NCI-H2107 treated with DMSO at 0.1 percent for 48 hours (cell line): ENCODE measurements at regions not wholly inside any gene's neighbourhood (a gene's known extent, or its start where the extent isn't known, plus 50 kb on each side); places are given as distances from the start of the nearest gene placed in this dataset.
"Not testable (repeated sequence)": the region's sequence is repeated elsewhere in the genome, so short reads cannot be mapped to it uniquely, and the experiment has no call there.

ENCODE experiments used
- DNase-seq: peaks from one replicate; lab custom pipeline; 2025; ENCODE audit not compliant: unreplicated experiment; lab: John Stamatoyannopoulos, UW

- no peak for DNase-seq
Measured at GRCh38 chr3:177687291-177687690, 490.0 kb upstream of the TBL1XR1 start.

GRCh38 chr3:177688152-177688551 is 490.9 kb upstream of the TBL1XR1 start:
- no peak for DNase-seq

- no peak for DNase-seq
Measured at GRCh38 chr3:177689077-177689476, 491.8 kb upstream of the TBL1XR1 start.

DNA sequence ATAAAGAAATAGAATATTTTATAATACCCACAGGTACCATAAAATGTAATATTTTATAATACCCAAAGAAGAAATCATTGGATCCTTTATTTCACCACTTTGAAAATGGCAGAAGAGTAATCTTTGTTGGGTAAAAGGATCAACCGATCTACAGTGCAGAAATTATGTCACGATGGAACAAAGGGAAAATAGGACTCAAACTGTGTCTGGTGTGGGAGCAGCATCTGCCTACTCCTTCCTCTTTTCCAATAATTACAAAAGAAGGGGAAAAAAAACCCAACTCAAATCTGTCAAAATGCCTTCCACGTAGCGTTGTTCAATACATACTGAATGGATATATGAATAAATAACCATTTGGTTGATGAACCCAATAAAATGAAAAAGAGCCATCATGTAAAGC is 492.6 kb upstream of the TBL1XR1 start:
- DNase-seq, result no peak

- DNase-seq, result no peak
Measured at GRCh38 chr3:177690306-177690705, 493.0 kb upstream of the TBL1XR1 start.

- DNase-seq, result no peak
Measured at GRCh38 chr3:177692304-177692975, 495.2 kb upstream of the TBL1XR1 start.

DNA sequence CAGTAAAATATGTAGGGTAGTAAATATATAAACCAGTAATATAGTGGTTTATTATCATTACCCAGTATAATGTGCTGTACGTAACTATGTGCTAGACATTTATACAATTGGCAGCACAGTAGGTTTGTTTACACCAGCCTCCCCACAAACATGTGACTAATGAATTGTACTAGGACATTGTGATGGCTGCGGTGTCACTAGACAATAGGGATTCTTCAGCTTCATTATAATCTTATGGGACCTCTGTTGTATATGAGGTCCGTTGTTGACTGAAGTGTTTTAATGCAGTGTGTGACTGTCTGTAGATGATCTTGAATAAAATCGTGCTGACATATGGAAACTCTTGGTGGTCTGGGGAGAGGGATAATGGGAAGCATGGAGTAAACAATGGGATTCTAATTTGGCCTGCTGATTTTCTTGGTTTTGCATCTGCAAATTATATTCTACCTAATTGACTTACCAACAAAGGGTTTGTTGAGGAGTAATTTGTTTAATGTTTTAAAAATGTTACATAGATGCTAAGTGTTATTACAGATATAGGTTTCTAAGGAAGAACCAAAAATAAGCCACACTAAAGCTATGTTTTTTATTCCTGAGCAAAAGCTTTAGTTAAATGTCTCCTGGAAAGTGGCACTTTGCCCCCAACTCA is 496.5 kb upstream of the TBL1XR1 start:
- peak; percentile 42 for DNase-seq

DNA sequence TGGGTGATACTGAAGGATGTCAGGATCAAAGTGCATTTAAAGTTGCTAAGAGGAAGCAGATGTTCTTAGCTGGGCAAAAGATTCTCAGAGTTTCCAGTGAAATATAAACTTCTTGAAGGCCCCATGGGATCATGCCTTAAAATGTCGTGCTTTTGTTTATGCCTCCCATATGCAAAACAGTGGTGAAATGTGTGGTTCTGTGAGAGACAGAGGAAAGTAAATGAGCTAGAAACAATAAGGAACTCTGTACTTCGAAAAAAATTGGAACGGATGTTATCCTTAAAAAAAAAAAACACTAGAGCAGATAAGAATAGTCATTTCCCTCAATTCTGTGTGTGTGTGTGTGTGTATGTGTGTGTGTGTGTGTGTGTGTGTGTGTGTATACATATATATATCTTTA is 497.0 kb upstream of the TBL1XR1 start:
- peak; percentile 18 for DNase-seq

DNA sequence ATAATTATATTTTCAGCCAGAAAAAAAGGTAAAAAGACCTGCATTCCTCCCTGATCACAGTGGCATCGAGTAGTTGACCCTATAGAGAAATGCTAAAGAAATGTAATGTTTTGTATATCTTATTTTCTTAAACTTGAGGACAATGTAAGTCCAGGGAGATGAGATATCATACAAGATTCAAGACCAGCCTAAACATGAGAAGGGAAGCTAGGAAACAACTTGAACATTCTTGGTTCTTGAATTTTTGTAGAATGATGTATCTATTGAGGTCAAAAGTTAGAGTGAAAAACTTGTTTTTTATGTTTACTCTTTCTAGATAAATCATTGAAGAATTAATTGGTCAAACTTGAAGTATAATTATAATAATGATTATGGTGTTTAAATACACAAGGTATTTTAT is 497.7 kb upstream of the TBL1XR1 start:
- DNase-seq, result no peak

DNA sequence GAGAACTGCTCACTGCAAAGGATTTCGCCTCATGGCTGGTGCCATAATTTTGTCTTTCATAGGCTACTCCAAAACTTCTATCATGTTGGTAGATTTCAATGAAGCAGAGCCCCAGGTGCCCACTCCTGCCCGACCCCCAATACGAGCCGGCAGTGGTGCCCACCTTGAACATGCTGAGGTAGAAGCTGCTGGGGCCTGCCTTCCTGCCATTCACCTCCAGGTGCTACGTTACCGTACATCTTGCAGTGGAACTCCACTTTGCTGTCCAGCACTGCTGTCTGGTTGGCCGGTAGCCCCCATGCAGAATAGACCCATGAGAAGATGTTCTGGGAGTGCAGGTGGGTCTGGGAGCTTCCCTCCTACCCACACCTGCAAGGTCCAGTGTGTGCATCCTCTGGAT is 502.8 kb upstream of the TBL1XR1 start:
- DNase-seq, result no peak

DNA sequence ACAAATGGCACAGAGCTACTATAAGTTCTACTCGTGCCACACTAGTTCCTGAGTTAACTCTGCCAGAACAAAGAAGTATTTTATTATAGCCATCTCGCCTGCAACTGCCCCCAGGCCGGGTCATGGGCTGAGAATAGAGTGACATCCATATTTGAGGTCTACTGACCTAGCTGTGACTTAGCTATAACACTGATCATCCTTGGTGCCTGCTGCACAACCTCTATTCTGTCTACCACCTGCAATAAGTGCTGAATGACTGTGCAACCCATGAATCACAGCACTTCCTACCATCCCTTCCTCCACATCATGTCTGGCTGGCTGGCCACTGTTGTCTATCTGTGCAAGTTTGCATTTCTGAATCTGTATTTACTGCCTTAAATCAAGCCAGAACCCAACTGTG is 506.5 kb upstream of the TBL1XR1 start:
- DNase-seq, result no peak

DNA sequence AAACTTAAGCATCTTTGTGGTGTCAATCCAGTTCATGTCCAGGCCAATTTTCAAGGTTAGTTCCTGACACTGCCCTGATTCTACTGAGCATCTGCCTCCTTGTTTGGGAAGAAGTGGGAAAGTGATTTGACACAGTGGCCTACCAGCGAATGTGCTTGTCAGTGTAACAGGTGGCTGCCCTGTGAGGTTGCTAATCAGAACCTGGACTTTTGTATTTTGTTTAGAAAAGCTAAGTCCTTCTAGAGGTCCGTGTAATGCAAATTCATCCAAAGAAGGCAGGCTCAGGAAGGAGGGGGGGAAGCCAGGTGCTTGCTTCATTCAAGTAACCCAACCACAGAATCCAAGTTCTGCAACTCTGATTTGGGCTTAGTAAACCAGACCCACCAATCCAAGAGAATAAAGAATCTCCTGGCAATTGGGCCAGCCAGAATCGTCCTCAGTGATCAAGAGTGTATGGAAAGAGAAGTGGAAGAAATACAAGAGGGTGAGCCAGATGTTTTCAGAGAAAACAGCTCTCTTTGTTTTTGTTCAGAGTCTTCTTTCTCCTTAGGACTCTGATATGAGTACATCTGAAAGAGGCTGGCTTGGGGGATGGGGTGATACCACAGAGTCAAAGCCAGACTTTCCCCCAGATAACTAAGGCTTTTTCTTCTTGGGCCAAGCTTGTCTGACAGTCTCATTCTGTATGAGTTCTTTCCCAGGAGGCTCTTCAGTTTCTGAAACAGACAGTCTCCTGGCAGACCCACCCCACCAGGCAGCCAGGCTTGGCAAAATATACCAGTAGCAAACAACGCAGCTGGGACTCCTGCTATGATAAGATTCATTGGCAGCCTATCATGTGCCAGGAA is 508.9 kb upstream of the TBL1XR1 start:
- no peak for DNase-seq

DNA sequence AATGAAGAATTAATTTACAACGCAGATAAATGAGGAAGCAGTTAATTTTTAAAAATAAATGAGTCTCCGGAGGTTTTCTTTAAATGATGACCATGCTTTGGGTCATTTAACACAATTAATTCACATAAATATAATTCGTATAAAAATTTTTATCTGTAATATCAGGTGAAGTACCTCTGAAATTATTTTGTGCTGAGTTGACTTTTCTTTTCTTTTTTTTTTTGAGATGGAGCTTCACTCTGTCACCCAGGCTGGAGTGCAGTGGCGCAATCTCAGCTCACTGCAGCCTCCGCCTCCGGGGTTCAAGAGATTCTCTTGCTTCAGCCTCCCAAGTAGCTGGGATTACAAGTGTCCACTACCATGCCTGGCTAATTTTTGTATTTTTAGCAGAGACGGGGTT is 512.2 kb upstream of the TBL1XR1 start:
- DNase-seq, result not testable (repeated sequence)

GRCh38 chr3:177710506-177710905 is 513.2 kb upstream of the TBL1XR1 start:
- DNase-seq, result no peak

DNA sequence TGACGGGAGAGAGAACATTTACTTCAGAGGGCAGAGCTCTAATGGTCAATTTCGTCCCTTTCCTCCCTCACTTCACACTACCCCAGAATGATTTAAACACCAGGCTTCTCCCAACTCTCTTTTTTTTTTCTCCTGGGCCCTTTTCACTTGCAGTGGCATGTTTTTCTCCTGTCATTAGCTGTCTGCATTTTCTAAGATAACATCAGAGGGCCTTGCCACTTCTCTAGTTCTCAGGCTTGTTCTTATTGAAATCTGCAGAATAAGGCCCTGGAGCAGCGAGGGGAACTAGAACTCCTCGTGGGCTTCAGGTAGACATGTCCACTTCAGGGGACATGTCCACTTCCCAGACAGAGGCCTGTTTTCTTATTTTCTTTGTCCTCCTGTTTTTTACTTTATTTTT is 514.4 kb upstream of the TBL1XR1 start:
- no peak for DNase-seq

GRCh38 chr3:177713928-177714900 is 516.9 kb upstream of the TBL1XR1 start:
- no peak for DNase-seq

DNA sequence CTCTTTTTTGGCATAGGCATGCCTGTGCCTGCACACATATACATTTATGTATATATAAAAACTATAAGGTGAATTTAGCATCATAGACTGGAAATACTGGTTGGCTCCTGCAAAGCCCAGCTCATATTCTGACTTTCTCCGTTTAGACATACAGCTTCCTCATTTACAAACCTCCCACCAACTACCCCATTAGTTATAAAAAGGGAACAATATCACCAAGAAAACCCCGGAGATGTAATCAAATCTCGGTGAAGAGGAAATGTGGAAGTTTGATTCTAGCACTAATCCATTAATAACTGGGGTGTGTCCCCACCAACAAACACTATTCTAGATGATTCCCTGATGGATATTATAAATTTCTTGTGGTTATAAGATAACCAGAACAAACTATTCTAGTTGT is 517.7 kb upstream of the TBL1XR1 start:
- DNase-seq, result no peak

GRCh38 chr3:177715980-177716379 is 518.7 kb upstream of the TBL1XR1 start:
- no peak for DNase-seq

- not testable (repeated sequence) for DNase-seq
Measured at GRCh38 chr3:177720927-177721326, 523.6 kb upstream of the TBL1XR1 start.

DNA sequence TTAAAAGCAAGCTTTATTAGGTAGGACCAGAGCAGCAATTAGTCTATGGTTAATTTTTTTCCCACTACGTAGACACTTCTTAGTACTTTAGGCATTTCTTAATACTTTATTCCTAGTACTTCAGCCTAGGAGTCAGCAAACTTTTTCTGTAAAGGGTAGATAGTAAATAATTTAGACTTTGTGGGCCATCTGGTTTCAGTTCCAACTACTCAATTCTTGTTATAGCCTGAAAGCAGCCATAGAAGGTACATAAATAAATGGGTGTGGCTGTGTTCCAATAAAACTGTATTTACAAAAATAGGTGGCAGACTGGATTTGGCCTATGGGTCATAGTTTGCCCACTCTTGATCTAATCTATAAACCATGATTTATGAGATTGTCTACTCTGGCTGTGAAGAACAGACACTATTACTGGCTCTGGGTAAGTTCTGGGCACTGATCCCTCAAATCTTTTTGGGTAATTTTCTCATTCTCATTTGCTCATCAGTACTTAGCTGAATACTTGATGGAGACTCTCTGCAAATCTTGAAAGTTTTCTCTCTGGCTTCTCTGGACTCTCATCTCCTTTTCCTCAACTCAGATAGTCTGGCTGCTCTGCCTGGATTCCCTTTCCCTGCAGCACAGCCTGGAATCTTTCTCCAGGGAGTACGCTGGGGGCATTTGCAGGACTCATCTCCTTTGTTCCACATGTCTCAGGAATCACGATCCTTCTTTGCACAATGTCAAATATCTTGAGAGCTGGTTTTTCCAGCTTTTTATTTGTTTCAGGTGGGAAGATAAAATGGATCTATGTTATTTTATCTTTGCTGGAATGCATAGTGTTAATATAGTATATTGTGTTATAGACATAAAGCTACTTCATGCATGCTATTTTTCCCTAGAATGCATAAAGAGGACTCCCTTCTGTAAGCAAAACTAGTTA is 524.8 kb upstream of the TBL1XR1 start:
- no peak for DNase-seq
